Lower lobe of right lung (tissue), 2 donors: ENCODE measurements at regions not wholly inside any gene's neighbourhood (a gene's known extent, or its start where the extent isn't known, plus 50 kb on each side); places are given as distances from the start of the nearest gene placed in this dataset.

Source experiments
- ATAC-seq, 2 donors: fragments of 200-7000 bp; cut with Tn5 transposase; one replicate each; pipeline ENCODE4 v1.9.1; 2020 to 2022; ENCODE audit warnings: mild to moderate bottlenecking in 2 of 2, moderate library complexity in 2 of 2
- DNase-seq: peaks from one replicate; pipeline ENCODE4 v3.0.0-alpha.2; 2020
- H3K27ac ChIP-seq: fragments of 200-600 bp; one replicate; pipeline ENCODE4 v1.8.0; 2022
- H3K27me3 ChIP-seq: fragments of 200-600 bp; one replicate; pipeline ENCODE4 v1.8.0; 2022; ENCODE audit warnings: low read depth
- H3K36me3 ChIP-seq: fragments of 200-600 bp; one replicate; pipeline ENCODE4 v1.8.0; 2022; ENCODE audit warnings: mild to moderate bottlenecking
- H3K4me1 ChIP-seq: fragments of 200-600 bp; one replicate; pipeline ENCODE4 v1.8.0; 2022
- H3K4me3 ChIP-seq: fragments of 200-600 bp; one replicate; pipeline ENCODE4 v1.8.0; 2022; ENCODE audit warnings: mild to moderate bottlenecking
- H3K9me3 ChIP-seq: fragments of 200-600 bp; one replicate; pipeline ENCODE4 v1.8.0; 2022
- intact Hi-C: fragments of 100-400 bp; cut with DNase I; formaldehyde crosslinking; loops from one replicate; pipeline ENCODE4 v1.11.0; 2022
- TF ChIP-seq, protein P1 (sequence below): fragments of 200-600 bp; IDR thresholded peaks from one replicate; pipeline ENCODE4 v1.8.0; 2022; ENCODE audit warnings: antibody characterized with exemption, mild to moderate bottlenecking
- donor health status: DM: no; HTN: yes; CAD: no; lungs with severe emphysema.

DNA sequence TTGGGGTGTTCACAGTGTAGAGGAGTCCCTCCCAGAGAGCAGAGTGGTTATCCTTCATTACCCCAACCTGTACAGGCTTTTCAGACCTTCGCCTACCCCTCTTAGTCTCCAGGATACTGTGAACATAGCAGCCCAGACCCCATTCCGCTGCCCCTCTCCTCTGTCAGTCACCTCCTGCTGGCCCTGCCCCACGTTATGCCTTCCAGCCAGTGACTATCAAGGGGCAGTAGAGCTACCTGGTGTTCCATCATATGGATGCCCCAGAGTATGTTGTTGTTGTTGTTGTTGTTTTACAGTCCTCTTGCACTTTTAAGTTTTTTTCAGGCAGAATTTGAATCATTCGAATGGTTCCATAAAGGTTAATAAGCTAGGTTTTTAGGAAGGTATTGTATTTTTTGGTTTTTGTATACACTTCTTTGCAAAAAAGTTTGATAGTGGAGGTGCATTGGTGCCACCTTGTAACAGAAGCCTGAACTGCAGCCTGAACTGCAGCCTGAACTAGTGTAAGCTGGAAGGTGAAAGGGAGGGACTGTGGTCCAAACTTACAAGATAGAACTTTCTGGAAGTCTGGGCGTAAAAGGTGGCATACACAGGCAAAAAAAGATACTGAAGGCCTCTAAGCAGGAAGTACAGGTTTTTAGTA lies 101.4 kb upstream of the RAB40AL start:
- DNase-seq (no peak), ATAC-seq (no peak)
- intact Hi-C loops, result no loop called here

GRCh38 chrX:102837847-102838246 lies 99.2 kb upstream of the RAB40AL start:
- no peaks in the 10 kb centered on the region for H3K4me1 ChIP-seq

More for the DNA sequence above, 101.4 kb upstream of the RAB40AL start:
- H3K4me3 ChIP-seq, result no peak overlapping the region
- H3K27me3 ChIP-seq, result no peaks in the 10 kb centered on the region
- H3K4me1 ChIP-seq, result no peaks in the 10 kb centered on the region
- TF ChIP-seq, protein P1, sequence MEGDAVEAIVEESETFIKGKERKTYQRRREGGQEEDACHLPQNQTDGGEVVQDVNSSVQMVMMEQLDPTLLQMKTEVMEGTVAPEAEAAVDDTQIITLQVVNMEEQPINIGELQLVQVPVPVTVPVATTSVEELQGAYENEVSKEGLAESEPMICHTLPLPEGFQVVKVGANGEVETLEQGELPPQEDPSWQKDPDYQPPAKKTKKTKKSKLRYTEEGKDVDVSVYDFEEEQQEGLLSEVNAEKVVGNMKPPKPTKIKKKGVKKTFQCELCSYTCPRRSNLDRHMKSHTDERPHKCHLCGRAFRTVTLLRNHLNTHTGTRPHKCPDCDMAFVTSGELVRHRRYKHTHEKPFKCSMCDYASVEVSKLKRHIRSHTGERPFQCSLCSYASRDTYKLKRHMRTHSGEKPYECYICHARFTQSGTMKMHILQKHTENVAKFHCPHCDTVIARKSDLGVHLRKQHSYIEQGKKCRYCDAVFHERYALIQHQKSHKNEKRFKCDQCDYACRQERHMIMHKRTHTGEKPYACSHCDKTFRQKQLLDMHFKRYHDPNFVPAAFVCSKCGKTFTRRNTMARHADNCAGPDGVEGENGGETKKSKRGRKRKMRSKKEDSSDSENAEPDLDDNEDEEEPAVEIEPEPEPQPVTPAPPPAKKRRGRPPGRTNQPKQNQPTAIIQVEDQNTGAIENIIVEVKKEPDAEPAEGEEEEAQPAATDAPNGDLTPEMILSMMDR, result peak; percentile 40
- peaks cover 6% of the 10 kb centered on the region for H3K36me3 ChIP-seq
- no peak overlapping the region for H3K27ac ChIP-seq
- no peaks in the 10 kb centered on the region for H3K9me3 ChIP-seq

GRCh38 chrX:102840871-102841705 lies 96.0 kb upstream of the RAB40AL start:
- H3K27me3 ChIP-seq, result no peaks in the 10 kb centered on the region
- peaks cover 6% of the 10 kb centered on the region for H3K36me3 ChIP-seq
- no peaks in the 10 kb centered on the region for H3K9me3 ChIP-seq
- intact Hi-C loops, result no loop called here
- H3K4me1 ChIP-seq, result no peaks in the 10 kb centered on the region
- ATAC-seq, result no peak
- TF ChIP-seq, protein P1, result no peak
- no peak for DNase-seq
- no peak overlapping the region for H3K4me3 ChIP-seq
- H3K27ac ChIP-seq, result no peak overlapping the region

More at GRCh38 chrX:102837847-102838246, 99.2 kb upstream of the RAB40AL start:
- no peak for ATAC-seq
- H3K9me3 ChIP-seq, result no peaks in the 10 kb centered on the region
- H3K27me3 ChIP-seq, result no peaks in the 10 kb centered on the region
- TF ChIP-seq, protein P1, result no peak
- DNase-seq, result no peak
- H3K36me3 ChIP-seq, result peaks cover 6% of the 10 kb centered on the region
- H3K4me3 ChIP-seq, result no peak overlapping the region
- no peak overlapping the region for H3K27ac ChIP-seq
- intact Hi-C loops, result no loop called here

GRCh38 chrX:102841706-102842003 lies 95.4 kb upstream of the RAB40AL start:
- Histone ChIP-seq H3K27me3 (no peaks in the 10 kb centered on the region), H3K4me1 (no peaks in the 10 kb centered on the region), H3K9me3 (no peaks in the 10 kb centered on the region), H3K4me3 (no peak overlapping the region), H3K36me3 (peaks cover 6% of the 10 kb centered on the region), H3K27ac (no peak overlapping the region)
- ATAC-seq, result no peak
- no peak for DNase-seq
- TF ChIP-seq, protein P1, result no peak
- intact Hi-C loops, result no loop called here

- no peak for ATAC-seq
- TF ChIP-seq, protein P1, result no peak
Measured at GRCh38 chrX:102845020-102845419, 92.1 kb upstream of the RAB40AL start.

More at GRCh38 chrX:102845020-102845419, 92.1 kb upstream of the RAB40AL start:
- intact Hi-C loops, result no loop called here
- no peaks in the 10 kb centered on the region for H3K36me3 ChIP-seq
- no peak overlapping the region for H3K27ac ChIP-seq
- H3K4me1 ChIP-seq, result no peaks in the 10 kb centered on the region
- no peak for DNase-seq
- H3K4me3 ChIP-seq, result no peak overlapping the region
- H3K9me3 ChIP-seq, result no peaks in the 10 kb centered on the region
- H3K27me3 ChIP-seq, result no peaks in the 10 kb centered on the region
